ENCODE measurements at regions not wholly inside any gene's neighbourhood (a gene's known extent, or its start where the extent isn't known, plus 50 kb on each side); places are given as distances from the start of the nearest gene placed in this dataset.

DNA sequence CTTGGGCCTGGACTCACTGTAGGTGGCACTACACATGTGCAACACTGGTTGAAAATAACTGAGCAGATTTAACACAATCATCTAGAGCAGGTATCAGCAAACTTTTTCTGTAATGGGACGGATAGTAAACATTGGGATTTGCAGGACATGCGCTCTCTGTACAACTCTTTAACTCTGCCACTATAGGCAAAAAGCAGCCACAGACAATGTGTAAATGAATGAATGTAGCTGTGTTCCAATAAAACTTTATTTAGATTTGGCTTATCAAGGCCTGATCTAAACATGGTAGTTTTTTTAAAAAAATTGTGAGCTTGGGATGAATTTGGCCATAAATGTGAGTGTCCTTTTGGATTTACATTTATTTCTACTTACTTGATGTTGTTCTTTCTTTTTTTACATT lies 407.3 kb downstream of the FAT4 start:
- DNase-seq (ENCODE audit: low spot score) (no peak), ATAC-seq (no peak)
- intact Hi-C loops (cut with DNase I), result no loop called here

GRCh38 chr4:125725957-125726525 lies 411.3 kb downstream of the FAT4 start:
- intact Hi-C loops (cut with DNase I), result no loop called here
- no peak for DNase-seq (ENCODE audit: low spot score)
- no peak for ATAC-seq

- DNase-seq (ENCODE audit: low spot score) (no peak), ATAC-seq (no peak)
- intact Hi-C loops (cut with DNase I), result loop anchor here (1.0 kb wide), 1 partner anchor 38 kb away; no protein-coding TSS in a partner anchor
Measured at GRCh38 chr4:125727931-125728330, 413.2 kb downstream of the FAT4 start.

GRCh38 chr4:125728568-125728967 lies 413.8 kb downstream of the FAT4 start:
- ATAC-seq, result peak; percentile 38
- no peak for DNase-seq (ENCODE audit: low spot score)
- intact Hi-C loops (cut with DNase I), result no loop called here

DNA sequence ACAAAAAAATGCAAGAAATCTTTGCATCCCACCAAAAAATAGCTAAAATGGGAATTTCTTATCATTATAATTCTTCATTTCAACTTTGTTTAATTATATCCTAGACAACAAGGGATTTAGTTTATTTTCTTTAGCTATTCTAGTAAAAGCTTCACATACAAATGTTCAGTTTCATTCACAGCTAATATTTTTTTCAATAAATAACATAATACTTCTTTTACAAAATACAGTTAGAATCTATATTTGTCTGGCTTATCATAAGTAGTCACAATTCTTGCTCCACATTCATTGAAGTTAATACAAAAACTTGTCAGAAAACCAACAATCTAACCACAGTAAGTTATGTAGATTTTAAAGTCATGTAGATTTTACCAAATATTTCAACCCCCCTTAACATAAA lies 414.4 kb downstream of the FAT4 start:
- ATAC-seq, result no peak
- intact Hi-C loops (cut with DNase I), result no loop called here

DNA sequence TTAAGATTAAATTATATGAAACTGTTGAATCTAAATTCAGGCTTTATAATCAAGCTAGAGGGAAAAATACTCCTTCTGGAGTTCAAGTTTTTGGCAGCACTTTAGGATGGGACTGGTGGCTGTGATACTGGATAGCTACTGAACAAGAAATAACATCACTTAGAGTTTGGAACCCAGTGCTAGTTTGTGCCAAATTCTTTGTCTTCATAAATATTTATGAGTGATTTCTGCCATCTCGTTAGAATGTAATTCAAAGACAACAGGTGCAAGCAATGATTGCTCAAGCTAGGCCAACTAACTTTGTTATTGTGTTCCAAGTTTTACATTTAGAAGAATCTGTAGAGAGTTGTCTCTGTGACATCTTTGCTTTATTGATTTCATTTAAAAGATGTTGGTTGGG lies 417.9 kb downstream of the FAT4 start:
- no peak for ATAC-seq
- intact Hi-C loops (cut with DNase I), result no loop called here

More for the DNA sequence above, 414.4 kb downstream of the FAT4 start:
- DNase-seq (ENCODE audit: low spot score), result no peak

DNA sequence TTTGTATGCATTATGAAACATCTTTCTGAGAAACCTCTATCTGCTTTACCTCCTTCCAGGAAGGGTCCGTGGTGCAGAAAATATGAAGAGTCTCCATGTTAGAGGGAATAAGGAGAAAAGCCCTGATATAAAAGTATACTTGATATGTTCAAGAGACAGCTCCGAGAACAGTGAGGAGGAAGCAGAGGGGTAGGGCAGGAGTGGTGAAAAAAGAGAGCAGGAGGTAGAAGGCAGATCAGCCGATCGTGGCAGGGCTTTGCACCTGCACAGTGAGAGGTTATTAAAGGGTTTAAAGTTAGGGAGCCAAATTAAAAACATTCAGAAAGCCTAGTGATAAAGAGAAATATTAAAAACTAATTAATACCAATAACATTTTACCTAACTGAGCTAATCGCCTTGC lies 419.7 kb downstream of the FAT4 start:
- no peak for ATAC-seq
- intact Hi-C loops (cut with DNase I), result no loop called here

More for the DNA sequence above, 417.9 kb downstream of the FAT4 start:
- DNase-seq (ENCODE audit: low spot score), result no peak

GRCh38 chr4:125735102-125735501 lies 420.3 kb downstream of the FAT4 start:
- DNase-seq (ENCODE audit: low spot score) (no peak), ATAC-seq (peak; percentile 68)
- intact Hi-C loops (cut with DNase I), result no loop called here

More for the DNA sequence above, 419.7 kb downstream of the FAT4 start:
- DNase-seq (ENCODE audit: low spot score), result no peak

DNA sequence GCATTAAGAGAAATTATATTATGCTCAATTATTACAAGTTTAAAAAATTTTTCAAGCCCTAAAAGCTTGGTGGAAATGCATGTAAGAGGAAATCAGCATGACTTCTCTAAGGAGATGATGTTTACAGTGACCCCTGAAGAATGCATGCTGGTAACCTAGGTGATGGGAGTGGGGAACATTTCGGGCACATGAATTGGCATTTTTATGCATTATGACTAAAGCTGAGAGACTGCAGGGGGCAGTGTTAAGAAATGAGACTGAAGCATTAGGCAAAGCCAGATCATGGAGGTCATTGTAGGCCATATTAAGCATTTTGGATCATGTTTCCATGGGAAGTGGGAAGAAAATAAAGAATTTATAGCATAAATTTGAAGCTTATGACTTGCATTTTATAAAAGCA lies 421.3 kb downstream of the FAT4 start:
- no peak for ATAC-seq
- intact Hi-C loops (cut with DNase I), result no loop called here
- DNase-seq (ENCODE audit: low spot score), result no peak

GRCh38 chr4:125739760-125740159 lies 425.0 kb downstream of the FAT4 start:
- DNase-seq (ENCODE audit: low spot score) (no peak), ATAC-seq (no peak)
- intact Hi-C loops (cut with DNase I), result no loop called here

DNA sequence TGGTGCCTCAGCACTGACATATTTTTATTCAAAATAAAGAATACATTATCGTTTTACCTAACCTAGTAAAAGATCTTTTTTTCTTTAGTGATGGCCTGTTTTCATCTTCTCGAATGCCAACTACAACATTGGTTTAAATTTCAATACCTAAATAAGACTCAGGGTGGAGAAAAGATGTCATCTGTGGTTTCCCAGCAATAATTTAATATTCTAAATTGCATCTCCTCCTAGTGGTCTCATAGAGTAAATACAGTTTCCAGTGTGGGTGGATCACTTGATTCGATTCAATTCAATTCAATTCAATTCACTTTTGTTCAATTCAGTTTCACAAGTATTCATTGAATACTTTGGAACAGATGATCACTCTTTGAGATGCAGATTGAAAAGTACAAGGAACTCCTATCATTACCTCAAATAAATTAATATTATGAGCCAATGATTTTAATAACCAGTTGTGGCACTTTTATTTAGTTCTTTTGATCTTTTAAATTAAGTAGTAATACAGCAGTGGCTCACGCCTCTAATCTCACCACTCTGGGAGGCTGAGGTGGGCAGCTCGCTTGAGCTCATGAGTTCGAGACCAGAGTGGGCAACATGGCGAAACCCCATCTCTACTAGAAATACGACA lies 427.2 kb downstream of the FAT4 start:
- no peak for DNase-seq (ENCODE audit: low spot score)
- no peak for ATAC-seq
- intact Hi-C loops (cut with DNase I), result no loop called here

- DNase-seq (ENCODE audit: low spot score) (no peak), ATAC-seq (no peak)
- intact Hi-C loops (cut with DNase I), result no loop called here
Measured at GRCh38 chr4:125744891-125745364, 430.2 kb downstream of the FAT4 start.

DNA sequence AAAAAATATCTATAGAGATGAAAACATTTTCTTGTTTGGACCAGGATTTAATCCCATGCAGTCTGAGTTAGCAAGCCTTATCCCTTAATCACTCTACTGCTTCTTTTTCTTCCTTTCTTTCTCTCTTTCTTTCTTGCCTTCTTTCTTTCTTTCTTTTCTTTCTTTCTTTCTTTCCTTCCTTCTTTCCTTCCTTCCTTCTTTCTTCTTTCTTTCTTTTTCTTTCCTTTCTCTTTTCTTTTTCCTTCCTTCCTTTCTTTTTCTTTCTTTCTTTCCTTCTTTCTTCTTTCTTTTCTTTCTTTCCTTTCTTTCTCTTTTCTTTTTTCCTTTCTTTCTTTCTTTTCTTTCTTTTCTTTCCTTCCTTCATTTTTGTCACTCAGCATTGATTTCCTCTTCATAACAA lies 434.6 kb downstream of the FAT4 start:
- intact Hi-C loops (cut with DNase I), result no loop called here
- ATAC-seq, result no peak
- DNase-seq (ENCODE audit: low spot score), result no peak

- DNase-seq (ENCODE audit: low spot score) (no peak), ATAC-seq (no peak)
- intact Hi-C loops (cut with DNase I), result loop anchor here (10.0 kb wide), 1 partner anchor 436 kb away; the partner anchor contains the start of gene FAT4
Measured at GRCh38 chr4:125750399-125750798, 435.6 kb downstream of the FAT4 start.

DNA sequence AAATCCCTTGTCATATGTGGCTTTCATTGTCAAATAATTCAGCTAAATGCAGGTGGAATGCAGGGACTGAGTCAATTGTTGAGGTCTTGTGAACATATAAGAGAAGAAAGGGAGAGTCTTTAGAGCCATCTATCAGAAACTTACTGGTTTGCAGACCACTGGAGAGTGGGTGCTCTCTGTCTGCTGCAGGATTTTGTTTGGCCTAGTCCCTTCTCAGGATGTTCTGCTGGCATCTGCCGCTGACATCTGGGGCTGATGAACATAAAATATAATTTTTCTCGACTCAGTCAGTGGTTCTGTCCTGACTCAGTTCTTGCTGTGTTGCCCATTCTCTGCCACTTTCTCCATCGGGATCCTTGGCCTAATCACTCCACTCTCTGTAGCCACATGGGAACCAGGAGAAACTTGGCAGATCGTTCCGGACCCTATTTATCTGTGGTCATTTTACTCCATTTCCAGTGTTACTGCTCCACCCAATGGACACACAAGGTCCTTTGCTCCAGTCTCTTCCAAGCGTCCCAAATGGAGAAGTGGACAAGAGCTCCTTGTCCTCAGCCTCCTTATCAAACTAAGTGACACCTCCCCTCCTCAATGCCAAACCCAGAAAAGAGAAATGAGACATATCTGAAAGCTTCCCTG lies 436.2 kb downstream of the FAT4 start:
- DNase-seq (ENCODE audit: low spot score), result no peak
- ATAC-seq, result peak; percentile 89

DNA sequence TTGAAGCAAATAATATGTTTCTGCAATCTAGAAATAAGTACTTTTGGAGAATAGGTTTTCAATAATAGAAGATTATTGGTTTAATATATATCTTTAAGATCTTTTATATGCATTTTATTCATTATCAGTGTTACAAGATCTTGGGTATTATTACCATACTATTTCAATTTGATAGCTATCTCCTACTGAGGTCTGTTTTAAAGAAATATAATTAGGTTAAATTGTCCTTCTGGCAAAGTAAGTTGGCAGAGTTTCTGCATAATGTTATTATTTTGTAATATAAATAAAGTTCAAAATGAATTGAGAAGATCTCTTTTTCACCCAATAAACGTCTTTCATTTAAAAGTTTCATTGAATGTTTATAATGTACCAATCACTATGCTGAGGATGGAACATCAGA lies 443.7 kb downstream of the FAT4 start:
- intact Hi-C loops (cut with DNase I), result loop anchor here (10.0 kb wide), 1 partner anchor 444 kb away; the partner anchor contains the start of gene FAT4
- DNase-seq (ENCODE audit: low spot score) (no peak), ATAC-seq (no peak)

More for the DNA sequence above, 436.2 kb downstream of the FAT4 start:
- intact Hi-C loops (cut with DNase I), result loop anchor here (10.0 kb wide), 1 partner anchor 436 kb away; the partner anchor contains the start of gene FAT4

GRCh38 chr4:125760201-125760819 lies 445.6 kb downstream of the FAT4 start:
- intact Hi-C loops (cut with DNase I), result no loop called here
- ATAC-seq (no peak), DNase-seq (ENCODE audit: low spot score) (no peak)

GRCh38 chr4:125760956-125761355 lies 446.2 kb downstream of the FAT4 start:
- intact Hi-C loops (cut with DNase I), result no loop called here
- no peak for ATAC-seq
- no peak for DNase-seq (ENCODE audit: low spot score)

GRCh38 chr4:125762537-125762936 lies 447.8 kb downstream of the FAT4 start:
- intact Hi-C loops (cut with DNase I), result no loop called here
- ATAC-seq, result no peak
- no peak for DNase-seq (ENCODE audit: low spot score)

GRCh38 chr4:125765941-125766340 lies 451.2 kb downstream of the FAT4 start:
- intact Hi-C loops (cut with DNase I), result loop anchor here (1.0 kb wide), 1 partner anchor 39 kb away; no protein-coding TSS in a partner anchor
- ATAC-seq, result no peak

More at GRCh38 chr4:125765941-125766340, 451.2 kb downstream of the FAT4 start:
- DNase-seq (ENCODE audit: low spot score), result no peak

Measured in sciatic nerve (tissue), 2 donors.